SK-N-MC (cell line): ENCODE measurements at regions not wholly inside any gene's neighbourhood (a gene's known extent, or its start where the extent isn't known, plus 50 kb on each side); places are given as distances from the start of the nearest gene placed in this dataset.

Experiments used
- EZH2 ChIP-seq: fragments of 200-600 bp; sonication (generic); IDR thresholded peaks from one replicate; pipeline ENCODE4 v1.6.1; 2017; ENCODE audit warnings: antibody characterized with exemption
- FOXP2 ChIP-seq: optimal IDR thresholded peaks from 2 replicates; pipeline ENCODE3; 2011; ENCODE audit warnings: mild to moderate bottlenecking, moderate library complexity; ENCODE audit not compliant: insufficient read depth; ENCODE audit errors: extremely low read length, control extremely low read depth
- POLR2AphosphoS5 ChIP-seq: IDR thresholded peaks from 2 replicates; pipeline ENCODE4 v1.6.1; 2012; ENCODE audit warnings: mild to moderate bottlenecking, low read depth, low read length, borderline replicate concordance

- TF ChIP-seq POLR2AphosphoS5 = no peak
- no peak for TF ChIP-seq EZH2
- TF ChIP-seq FOXP2 = no peak
These were observed 304.9 kb upstream of the PLET1 start for GRCh38 chr11:112565551-112565950.
